Esophagus muscularis mucosa (tissue), 4 donors: ENCODE measurements at regions not wholly inside any gene's neighbourhood (a gene's known extent, or its start where the extent isn't known, plus 50 kb on each side); places are given as distances from the start of the nearest gene placed in this dataset.

Experiments
- DNase-seq: peaks from one replicate; pipeline ENCODE4 v3.0.0-alpha.2; 2017; ENCODE audit errors: extremely low spot score
- H3K27ac ChIP-seq, 4 donors: fragments of 200-600 bp; sonication (generic); replicated peaks in 1 of 4; 1 replicate in 3 of 4; 2 replicates in 1 of 4; pipeline ENCODE4 v1.5.1; 2016 to 2019; ENCODE audit warnings: mild to moderate bottlenecking in 1 of 4
- H3K27me3 ChIP-seq, 4 donors: fragments of 200-600 bp; sonication (generic); one replicate each; pipeline versions ENCODE4 v1.5.1 to v1.6.0; 2016 to 2019
- H3K36me3 ChIP-seq, 4 donors: fragments of 200-600 bp; sonication (generic); one replicate each; pipeline ENCODE4 v1.5.1; 2016 to 2019
- H3K4me1 ChIP-seq, 4 donors: fragments of 200-600 bp; sonication (generic); one replicate each; pipeline ENCODE4 v1.5.1; 2016 to 2019
- H3K4me3 ChIP-seq, 4 donors: fragments of 200-600 bp; sonication (generic); 1 replicate in 2 of 4; 2 replicates in 2 of 4; pipeline ENCODE4 v1.5.1; 2016 to 2019; ENCODE audit warnings: mild to moderate bottlenecking in 4 of 4, moderate library complexity in 1 of 4
- H3K9me3 ChIP-seq, 4 donors: fragments of 200-600 bp; sonication (generic); 1 replicate in 3 of 4; 2 replicates in 1 of 4; pipeline ENCODE4 v1.5.1; 2016 to 2019
- CTCF ChIP-seq, 3 experiments: fragments of 200-600 bp in 2 of 3; fragments of 450-650 bp in 1 of 3; sonication (generic) in 2 of 3; IDR thresholded peaks; one replicate each; pipeline ENCODE4 v1.5.1; 2017 to 2019; ENCODE audit warnings: antibody characterized with exemption in 3 of 3, mild to moderate bottlenecking in 2 of 3, moderate library complexity in 1 of 3
- EP300 ChIP-seq: sonication (generic); formaldehyde crosslinking; IDR thresholded peaks from one replicate; pipeline ENCODE4 v1.6.1; 2017; ENCODE audit warnings: antibody characterized with exemption
- POLR2A ChIP-seq: fragments of 450-650 bp; IDR thresholded peaks from one replicate; pipeline ENCODE4 v1.6.1; 2017; ENCODE audit warnings: antibody characterized with exemption, moderate library complexity, mild to moderate bottlenecking, low read depth
- POLR2AphosphoS5 ChIP-seq, 2 donors: sonication (generic); formaldehyde crosslinking; IDR thresholded peaks; one replicate each; pipeline ENCODE4 v1.6.1; 2017; ENCODE audit warnings: antibody characterized with exemption in 2 of 2
- WGBS: methylation state at CpG from one replicate; pipeline ENCODE4 v1.1.5; 2018; 5-methylcytosine and 5-hydroxymethylcytosine counted together
- intact Hi-C: fragments of 100-400 bp; cut with DNase I; formaldehyde crosslinking; loops from one replicate; pipeline ENCODE4 v1.15.1; 2023

- Histone ChIP-seq H3K36me3 (no peaks in the 10 kb centered on the region), H3K27ac (peak overlapping the region; percentile 88 to 92 (median 90))
- TF ChIP-seq POLR2A (no peak), POLR2AphosphoS5 (IDR thresholded peaks at IDR 0.05) (no peak), CTCF (IDR thresholded peaks at IDR 0.05) (no peak), EP300 (no peak)
These were observed 270.7 kb downstream of the RPS24 start for GRCh38 chr10:78304091-78305045.

GRCh38 chr10:78305311-78305710, 271.6 kb downstream of the RPS24 start:
- DNase-seq, result peak; percentile 91
- Histone ChIP-seq H3K36me3 (no peaks in the 10 kb centered on the region), H3K9me3 (no peaks in the 10 kb centered on the region), H3K4me1 (peaks cover 11 to 37% (median 27%) of the 10 kb centered on the region in 4 donors), H3K27ac (no peak overlapping the region), H3K4me3 (no peak overlapping the region), H3K27me3 (no peaks in the 10 kb centered on the region)
- whole genome bisulfite sequencing, result 94% methylated on average over 3 of the region's 3 CpGs
- intact Hi-C loops, result loop anchor here (5.0 to 10.0 kb wide), 3 partner anchors 261 to 759 kb away; partner anchors contain the start of gene ZMIZ1
- TF ChIP-seq POLR2A (no peak), CTCF (IDR thresholded peaks at IDR 0.05) (no peak), EP300 (no peak), POLR2AphosphoS5 (IDR thresholded peaks at IDR 0.05) (no peak)

More at GRCh38 chr10:78304091-78305045, 270.7 kb downstream of the RPS24 start:
- intact Hi-C loops, result loop anchor here (5.0 to 10.0 kb wide), 5 partner anchors 92 to 893 kb away; partner anchors contain the start of gene ZMIZ1
- Histone ChIP-seq H3K27me3 (no peaks in the 10 kb centered on the region), H3K4me3 (no peak overlapping the region), H3K9me3 (no peaks in the 10 kb centered on the region), H3K4me1 (peaks cover 11 to 44% (median 27%) of the 10 kb centered on the region in 4 donors)
- WGBS, result 80% methylated on average over 10 of the region's 12 CpGs
- DNase-seq, result peak; percentile 88

GRCh38 chr10:78306358-78306757, 272.7 kb downstream of the RPS24 start:
- intact Hi-C loops, result loop anchor here (5.0 to 10.0 kb wide), 3 partner anchors 262 to 758 kb away; partner anchors contain the start of gene ZMIZ1
- 90% methylated on average over 5 of the region's 5 CpGs for WGBS

GRCh38 chr10:78307576-78307975, 273.9 kb downstream of the RPS24 start:
- WGBS, result 56% methylated on average over 1 of the region's 1 CpG
- Histone ChIP-seq H3K36me3 (no peaks in the 10 kb centered on the region), H3K27me3 (no peaks in the 10 kb centered on the region), H3K4me1 (peaks cover 7 to 27% (median 23%) of the 10 kb centered on the region in 4 donors), H3K27ac (no peak overlapping the region), H3K9me3 (no peaks in the 10 kb centered on the region), H3K4me3 (no peak overlapping the region)
- intact Hi-C loops, result loop anchor here (5.0 to 10.0 kb wide), 3 partner anchors 263 to 757 kb away; partner anchors contain the start of gene ZMIZ1
- TF ChIP-seq EP300, result no peak
- TF ChIP-seq POLR2A, result no peak
- no peak for TF ChIP-seq POLR2AphosphoS5 (IDR thresholded peaks at IDR 0.05)
- no peak for TF ChIP-seq CTCF (IDR thresholded peaks at IDR 0.05)
- peak; percentile 60 for DNase-seq

More at GRCh38 chr10:78306358-78306757, 272.7 kb downstream of the RPS24 start:
- peak; percentile 50 for DNase-seq
- Histone ChIP-seq H3K4me3 (no peak overlapping the region), H3K36me3 (no peaks in the 10 kb centered on the region), H3K4me1 (peaks cover 11 to 37% (median 27%) of the 10 kb centered on the region in 4 donors), H3K27me3 (no peaks in the 10 kb centered on the region), H3K9me3 (no peaks in the 10 kb centered on the region), H3K27ac (no peak overlapping the region)
- TF ChIP-seq EP300 (no peak), POLR2AphosphoS5 (IDR thresholded peaks at IDR 0.05) (no peak), POLR2A (no peak), CTCF (IDR thresholded peaks at IDR 0.05) (no peak)
